ENCODE measurements at regions not wholly inside any gene's neighbourhood (a gene's known extent, or its start where the extent isn't known, plus 50 kb on each side); places are given as distances from the start of the nearest gene placed in this dataset.

GRCh38 chr1:192914696-192915095, 105.9 kb downstream of the RGS2 start:
- intact Hi-C loops (cut with DNase I), result loop anchor here (5.0 kb wide), 1 partner anchor 38 kb away; no protein-coding TSS in a partner anchor
- WGBS, 2 donors, result 92 to 97% methylated on average over 2 of the region's 2 CpGs
- Histone ChIP-seq H3K9me3 (no peaks in the 10 kb centered on the region), H3K4me1 (peaks cover 0 to 35% (median 27%) of the 10 kb centered on the region in 4 donors), H3K4me3 (no peak overlapping the region), H3K27me3 (no peaks in the 10 kb centered on the region), H3K36me3 (no peaks in the 10 kb centered on the region), H3K27ac (peak overlapping the region; percentile 64 to 73 (median 67))
- TF ChIP-seq CTCF (IDR thresholded peaks at IDR 0.05) (no peak), POLR2A (IDR thresholded peaks at IDR 0.05) (no peak), EP300 (IDR thresholded peaks at IDR 0.05) (no peak), POLR2AphosphoS5 (IDR thresholded peaks at IDR 0.05) (no peak)
- no peak for DNase-seq

- H3K9me3 ChIP-seq, result no peaks in the 10 kb centered on the region
- DNase-seq, result no peak
- no peak overlapping the region for H3K4me3 ChIP-seq
- 87 to 95% methylated on average over 1 of the region's 1 CpG for WGBS, 2 donors
- H3K27ac ChIP-seq, result no peak overlapping the region
- intact Hi-C loops (cut with DNase I), result loop anchor here (5.0 kb wide), 1 partner anchor 36 kb away; no protein-coding TSS in a partner anchor
- H3K4me1 ChIP-seq, result peaks cover 0 to 48% (median 39%) of the 10 kb centered on the region in 4 donors
- H3K36me3 ChIP-seq, result no peaks in the 10 kb centered on the region
- H3K27me3 ChIP-seq, result no peaks in the 10 kb centered on the region
- TF ChIP-seq POLR2AphosphoS5 (IDR thresholded peaks at IDR 0.05) (no peak), POLR2A (IDR thresholded peaks at IDR 0.05) (no peak), EP300 (IDR thresholded peaks at IDR 0.05) (no peak), CTCF (IDR thresholded peaks at IDR 0.05) (no peak)
Measured at GRCh38 chr1:192916021-192916420, 107.2 kb downstream of the RGS2 start.

- H3K4me1 ChIP-seq, result peaks cover 0 to 51% (median 33%) of the 10 kb centered on the region in 4 donors
- H3K4me3 ChIP-seq, result no peak overlapping the region
- no peak for DNase-seq
- peak overlapping the region; percentile 27 to 70 (median 36) for H3K27ac ChIP-seq
- no peaks in the 10 kb centered on the region for H3K36me3 ChIP-seq
- intact Hi-C loops (cut with DNase I), result loop anchor here (5.0 kb wide), 1 partner anchor 34 kb away; no protein-coding TSS in a partner anchor
- no peaks in the 10 kb centered on the region for H3K27me3 ChIP-seq
- TF ChIP-seq POLR2AphosphoS5 (IDR thresholded peaks at IDR 0.05), result no peak
- TF ChIP-seq POLR2A (IDR thresholded peaks at IDR 0.05), result no peak
- no peak for TF ChIP-seq EP300 (IDR thresholded peaks at IDR 0.05)
- TF ChIP-seq CTCF (IDR thresholded peaks at IDR 0.05), result no peak
- WGBS, 2 donors, result 83 to 87% methylated on average over 1 of the region's 1 CpG
- no peaks in the 10 kb centered on the region for H3K9me3 ChIP-seq
Measured at GRCh38 chr1:192918259-192918658, 109.4 kb downstream of the RGS2 start.

- intact Hi-C loops (cut with DNase I), result no loop called here
- WGBS, 2 donors, result 65 to 87% methylated on average over 3 of the region's 3 CpGs
- peaks cover 0 to 36% (median 21%) of the 10 kb centered on the region in 4 donors for H3K4me1 ChIP-seq
- TF ChIP-seq POLR2AphosphoS5 (IDR thresholded peaks at IDR 0.05) (no peak), POLR2A (IDR thresholded peaks at IDR 0.05) (no peak), EP300 (IDR thresholded peaks at IDR 0.05) (no peak), CTCF (IDR thresholded peaks at IDR 0.05) (no peak)
- DNase-seq, result peak; percentile 76
- H3K36me3 ChIP-seq, result no peaks in the 10 kb centered on the region
- peak overlapping the region; percentile 45 to 70 (median 62) for H3K27ac ChIP-seq
- H3K9me3 ChIP-seq, result no peaks in the 10 kb centered on the region
- H3K4me3 ChIP-seq, result no peak overlapping the region
- H3K27me3 ChIP-seq, result no peaks in the 10 kb centered on the region
Measured at GRCh38 chr1:192920412-192920811, 111.6 kb downstream of the RGS2 start.

GRCh38 chr1:192925609-192926008, 116.8 kb downstream of the RGS2 start:
- H3K4me3 ChIP-seq, result no peak overlapping the region
- intact Hi-C loops (cut with DNase I), result no loop called here
- H3K36me3 ChIP-seq, result no peaks in the 10 kb centered on the region
- H3K9me3 ChIP-seq, result no peaks in the 10 kb centered on the region
- no peaks in the 10 kb centered on the region for H3K27me3 ChIP-seq
- H3K27ac ChIP-seq, result no peak overlapping the region
- 88 to 89% methylated on average over 4 of the region's 4 CpGs for WGBS, 2 donors
- DNase-seq, result no peak
- TF ChIP-seq EP300 (IDR thresholded peaks at IDR 0.05) (no peak), CTCF (IDR thresholded peaks at IDR 0.05) (no peak), POLR2A (IDR thresholded peaks at IDR 0.05) (no peak), POLR2AphosphoS5 (IDR thresholded peaks at IDR 0.05) (no peak)
- H3K4me1 ChIP-seq, result peaks cover 0 to 23% (median 10%) of the 10 kb centered on the region in 4 donors

Measured in sigmoid colon (tissue), 6 donors.